HG03196 (cell line): ENCODE measurements at regions not wholly inside any gene's neighbourhood (a gene's known extent, or its start where the extent isn't known, plus 50 kb on each side); places are given as distances from the start of the nearest gene placed in this dataset.

Experiments used
- ATAC-seq: cut with Tn5 transposase; IDR thresholded peaks from one replicate; pipeline ENCODE4 v1.9.1; 2021; ENCODE audit not compliant: unreplicated experiment

DNA sequence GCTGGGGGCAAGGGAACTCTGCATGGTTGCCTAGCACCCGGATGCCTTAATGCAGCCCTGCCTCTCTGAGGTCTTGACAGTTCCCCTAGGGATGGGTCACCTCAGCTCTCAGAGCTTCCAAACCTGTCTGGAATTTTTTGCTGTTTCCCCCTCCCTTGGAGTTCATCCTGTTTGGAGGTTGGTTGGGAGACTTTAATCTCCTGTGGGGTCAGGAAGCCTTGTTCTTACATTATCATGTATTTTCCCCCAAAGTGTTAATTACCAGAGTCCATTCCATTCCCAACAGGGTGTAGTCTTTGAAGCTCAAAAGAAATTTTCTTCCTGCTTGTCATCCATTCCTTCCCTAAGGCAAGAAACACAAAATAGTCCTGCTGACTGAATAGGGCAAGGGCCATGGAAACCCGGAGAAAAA is 150.3 kb upstream of the SPRY4 start:
- no peak for ATAC-seq

DNA sequence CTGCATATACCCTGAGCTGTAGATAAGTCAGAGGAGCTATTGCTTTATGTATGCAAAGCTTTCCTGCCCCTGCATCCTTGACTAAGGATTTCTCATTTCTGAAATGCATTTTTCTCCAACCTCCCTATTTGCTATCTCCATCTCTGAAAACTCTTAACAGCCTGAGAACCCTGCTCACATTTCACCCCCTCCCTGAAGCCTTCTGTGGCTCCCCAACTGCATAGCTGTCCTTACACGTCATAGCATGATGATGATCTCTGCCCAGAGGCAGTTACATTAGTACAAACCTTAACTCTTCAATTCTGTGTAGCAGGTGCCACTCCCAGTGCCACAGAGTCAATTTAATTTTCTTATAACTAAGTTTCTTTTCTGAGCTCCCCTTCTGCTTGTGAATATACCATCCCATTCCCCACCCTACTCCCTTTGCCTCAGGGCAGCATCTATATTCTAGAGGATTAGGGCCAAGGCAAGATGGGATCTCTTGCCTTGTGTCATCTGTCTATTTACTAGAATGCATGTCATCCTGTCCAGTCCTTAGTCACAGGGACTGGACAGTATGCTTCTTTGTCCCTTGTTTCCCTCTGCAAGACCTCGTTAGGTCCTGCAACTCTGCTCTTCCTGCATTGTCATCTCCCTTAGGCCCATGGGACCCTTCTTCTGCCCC is 149.7 kb upstream of the SPRY4 start:
- no peak for ATAC-seq

DNA sequence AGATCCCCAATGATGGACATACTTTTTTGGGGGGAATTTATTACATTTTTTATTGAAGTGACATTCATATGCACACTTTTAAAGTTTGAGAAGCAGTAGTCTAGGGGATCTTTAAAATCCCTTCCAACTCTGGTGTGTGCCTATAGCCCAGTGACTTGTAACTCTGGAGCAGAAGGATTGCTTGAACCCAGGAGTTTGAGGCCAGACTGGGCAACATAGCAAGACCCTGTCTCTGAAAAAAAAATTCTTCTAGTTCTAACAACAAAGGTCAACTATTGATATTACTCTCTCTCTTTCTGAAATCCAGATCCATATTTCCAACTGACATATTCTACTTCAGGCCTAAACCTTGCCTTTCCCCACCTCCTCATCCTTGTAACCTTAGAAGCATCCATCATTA is 148.2 kb upstream of the SPRY4 start:
- ATAC-seq = no peak

DNA sequence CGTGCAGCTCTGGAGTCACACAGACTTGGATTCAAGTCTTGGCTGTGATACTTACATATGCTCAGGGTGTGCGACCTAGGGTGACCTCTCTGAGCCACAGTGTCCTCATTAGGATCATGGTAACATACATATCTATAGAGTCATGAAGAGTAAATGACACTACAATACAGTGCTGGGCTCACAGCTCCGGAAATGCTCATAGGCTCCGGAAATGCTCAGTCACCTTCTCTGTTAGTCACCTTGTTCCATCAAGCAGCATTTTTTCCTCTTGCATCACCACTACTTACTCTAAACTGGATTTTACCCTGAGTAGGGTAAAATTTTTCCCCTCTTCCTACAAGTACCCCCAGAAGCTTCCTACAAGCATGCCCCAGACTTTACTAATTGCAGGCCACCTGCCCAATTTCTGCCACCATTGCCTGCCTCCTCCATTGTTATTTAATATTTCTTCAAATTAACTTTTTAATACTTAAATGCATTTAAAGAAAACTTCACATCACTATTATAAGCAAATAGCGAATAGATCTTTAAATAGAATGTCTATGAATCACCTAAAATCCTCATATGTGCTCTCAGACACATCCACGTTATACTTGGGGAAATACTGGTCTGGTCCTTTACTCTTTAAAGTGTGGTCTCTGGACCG is 147.6 kb upstream of the SPRY4 start:
- no peak for ATAC-seq

DNA sequence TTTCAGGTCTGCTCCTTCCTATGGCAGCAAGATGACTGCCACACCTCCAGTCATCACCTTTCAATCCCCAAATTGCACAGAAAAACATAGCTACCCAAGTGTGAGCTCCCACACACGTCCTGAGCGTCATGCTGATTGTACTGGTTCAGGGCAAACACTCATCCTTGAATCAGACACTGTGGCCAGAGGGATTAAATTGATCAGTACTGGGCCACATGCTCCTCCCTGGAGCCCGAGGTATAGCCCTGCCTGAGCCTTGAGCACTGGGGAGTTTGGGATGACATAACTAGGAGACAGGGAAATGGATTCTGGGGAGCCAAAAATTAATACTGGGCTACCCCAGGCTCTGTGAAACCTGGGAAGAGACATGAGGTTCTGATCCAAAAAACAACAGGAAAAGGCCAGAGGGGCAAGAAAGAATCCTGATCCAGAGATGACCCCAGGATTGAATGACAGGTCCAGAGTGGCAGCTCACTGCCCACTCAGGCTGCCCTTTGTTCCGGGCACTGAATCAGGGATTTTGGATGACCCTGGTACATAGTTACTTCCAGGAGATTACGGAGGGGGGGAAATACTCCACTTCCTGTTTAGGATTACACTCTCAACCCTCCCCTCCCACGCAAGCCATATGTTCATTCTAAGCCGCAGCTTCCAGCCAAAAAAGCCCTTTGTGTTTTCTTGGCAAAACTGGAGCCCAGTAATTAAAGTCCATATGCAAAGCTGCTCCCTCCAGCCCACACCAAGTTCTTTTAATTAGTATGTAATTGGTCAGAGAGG is 141.6 kb upstream of the SPRY4 start:
- ATAC-seq = no peak

DNA sequence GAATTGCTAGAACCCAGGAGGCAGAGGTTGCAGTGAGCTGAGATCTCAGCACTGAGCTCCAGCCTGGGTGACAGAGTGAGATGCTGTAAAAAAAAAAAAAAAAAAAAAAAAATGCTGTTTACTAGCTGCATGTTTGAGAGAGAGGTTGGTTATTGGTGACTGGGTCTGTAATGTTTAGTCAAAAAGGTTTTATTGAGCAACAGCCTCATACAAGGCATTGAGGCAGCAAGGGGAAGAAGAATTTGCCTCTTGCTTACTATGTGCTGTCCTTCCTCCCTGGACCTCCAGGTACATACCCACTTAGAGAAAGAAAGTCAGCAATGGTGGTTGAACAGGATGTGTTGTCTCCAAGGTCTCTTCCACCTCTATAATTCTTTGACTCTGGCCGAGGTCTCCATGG is 140.7 kb upstream of the SPRY4 start:
- no peak for ATAC-seq

DNA sequence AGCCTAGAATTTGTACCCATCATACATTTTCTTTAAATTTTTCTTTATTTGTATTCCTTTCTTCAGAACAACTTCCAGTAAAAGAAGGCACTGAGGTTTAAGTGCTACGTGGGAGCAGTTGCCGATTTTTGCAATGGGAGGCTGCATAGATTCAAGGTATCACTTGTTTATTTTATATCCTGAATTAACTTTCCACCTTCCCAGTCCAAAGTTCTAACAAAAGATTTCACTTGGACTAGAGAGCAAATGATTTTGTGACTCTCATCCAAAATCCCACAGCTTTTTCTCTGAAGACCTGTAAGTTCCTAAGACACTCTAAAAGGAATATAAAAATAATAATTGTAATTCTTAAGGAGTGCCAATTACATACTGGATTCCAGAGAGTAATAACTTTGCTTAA is 139.1 kb upstream of the SPRY4 start:
- ATAC-seq = no peak

DNA sequence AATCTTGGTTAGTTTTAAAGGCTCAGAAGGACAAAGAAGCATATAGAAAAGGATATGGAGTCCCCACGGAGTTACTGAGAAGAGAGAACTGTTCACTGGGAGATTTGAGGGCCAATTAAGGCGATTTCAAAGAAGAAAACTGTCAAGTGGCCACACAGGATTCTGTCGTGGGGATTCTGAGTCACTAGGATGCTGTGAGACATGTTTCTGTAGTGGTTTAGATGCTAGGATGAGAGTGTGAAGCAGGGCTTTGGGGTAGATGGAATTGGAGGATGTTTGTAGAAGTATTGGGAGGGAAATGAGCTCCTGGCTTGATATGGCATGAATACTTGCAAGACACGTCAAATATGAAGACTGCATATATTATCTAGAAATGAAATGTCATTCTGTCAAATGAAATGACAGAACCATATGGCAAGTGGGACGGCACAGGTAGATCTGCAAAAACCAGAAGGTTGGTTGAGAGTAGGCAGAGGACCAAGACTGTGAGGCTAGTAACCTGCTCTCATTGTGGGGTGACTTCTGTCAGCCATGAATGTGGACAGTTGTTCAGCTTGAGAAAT is 136.3 kb upstream of the SPRY4 start:
- no peak for ATAC-seq

DNA sequence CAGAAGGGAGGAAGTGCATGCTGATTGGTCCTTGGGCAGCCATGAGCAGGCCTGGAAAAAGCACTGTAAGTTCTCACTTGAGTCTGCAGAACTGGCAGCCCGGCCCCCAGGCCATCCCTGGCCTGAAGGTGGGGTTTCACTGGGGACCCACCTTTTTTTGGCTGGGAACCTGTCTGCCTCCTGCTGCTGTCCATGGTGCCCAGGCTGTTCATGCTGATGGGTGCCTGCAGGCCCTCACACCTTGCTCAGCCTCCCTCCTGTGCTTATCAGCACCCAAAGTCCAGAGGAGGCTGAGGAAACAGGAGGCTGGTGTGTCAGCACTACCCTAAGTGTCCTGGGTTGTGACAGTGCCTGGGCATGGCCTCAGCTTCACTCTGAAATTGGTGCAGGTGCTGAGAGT is 134.4 kb upstream of the SPRY4 start:
- no peak for ATAC-seq

DNA sequence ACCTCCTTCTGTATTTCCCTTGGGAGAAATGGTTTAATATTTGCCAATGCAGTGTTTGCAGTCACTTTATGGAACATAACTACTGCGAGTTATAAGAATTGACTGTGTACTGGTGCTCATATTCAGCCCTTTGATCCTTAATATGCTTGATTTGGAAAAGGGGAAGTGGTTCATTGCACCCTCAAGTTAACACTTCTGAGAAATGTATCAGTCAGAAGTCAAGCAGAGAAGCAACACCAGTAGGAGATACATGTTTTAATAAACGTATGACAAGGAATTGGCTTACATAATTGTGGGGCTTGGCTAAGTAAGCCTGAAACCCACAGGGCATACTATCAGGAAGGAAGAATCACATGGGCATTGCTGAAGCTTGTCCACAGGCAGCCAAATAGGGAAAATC is 131.0 kb upstream of the SPRY4 start:
- ATAC-seq = no peak

DNA sequence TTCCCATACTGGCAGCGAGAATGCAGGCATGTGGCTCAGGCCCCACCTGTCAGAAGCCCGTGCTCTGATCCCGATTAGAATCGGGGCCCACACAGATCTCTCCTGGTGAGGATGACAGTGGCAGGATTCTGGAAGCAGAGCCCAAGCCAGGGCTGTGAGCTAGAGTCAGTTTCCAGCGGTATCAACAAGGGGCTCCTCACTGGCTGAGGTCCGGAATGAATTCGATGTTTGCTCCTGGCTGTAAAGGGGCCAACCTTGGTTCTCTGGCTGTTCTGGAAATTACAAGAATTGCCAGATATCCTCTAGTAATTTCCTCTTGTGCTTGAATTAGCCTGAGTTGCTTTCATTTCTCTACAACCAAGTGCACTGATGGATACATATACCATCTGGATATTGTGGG is 129.1 kb upstream of the SPRY4 start:
- ATAC-seq = no peak

DNA sequence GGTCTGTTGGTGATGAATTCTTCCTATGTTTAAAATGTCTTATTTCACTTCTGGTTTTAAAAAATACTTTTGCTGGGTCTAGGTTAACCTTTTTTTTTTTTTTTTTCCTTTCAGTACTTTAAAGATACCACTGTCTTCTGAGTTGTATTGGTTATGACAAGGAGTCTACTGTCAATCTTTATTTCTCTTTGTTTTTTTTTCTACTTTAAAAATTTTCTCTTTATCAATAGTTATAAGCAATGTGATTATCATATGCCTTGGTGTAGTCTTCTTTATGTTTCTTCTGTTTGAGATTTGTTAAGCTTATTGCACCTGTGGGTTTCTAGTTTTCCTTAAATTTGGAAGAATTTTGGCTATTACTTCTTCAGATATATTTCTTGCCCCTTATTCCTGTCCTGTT is 125.6 kb upstream of the SPRY4 start:
- ATAC-seq = no peak

DNA sequence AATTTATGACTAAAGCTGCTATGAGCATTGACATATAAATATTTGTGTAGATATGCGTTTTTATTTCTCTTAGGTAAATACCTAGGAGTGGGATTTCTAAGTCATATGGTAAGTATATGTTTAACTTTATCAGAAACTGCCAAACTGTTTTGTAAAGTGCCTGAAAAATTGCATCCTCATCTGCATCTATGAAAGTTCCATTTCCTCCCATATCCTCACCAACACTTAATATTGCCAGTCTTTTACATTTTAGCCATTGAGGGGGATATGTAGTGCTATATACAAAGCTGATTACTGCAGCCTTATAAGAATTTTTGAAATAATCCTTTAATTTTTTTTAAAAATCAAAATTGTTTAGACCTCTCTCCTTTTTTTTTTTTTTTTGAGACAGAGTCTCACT is 123.1 kb upstream of the SPRY4 start:
- no peak for ATAC-seq

DNA sequence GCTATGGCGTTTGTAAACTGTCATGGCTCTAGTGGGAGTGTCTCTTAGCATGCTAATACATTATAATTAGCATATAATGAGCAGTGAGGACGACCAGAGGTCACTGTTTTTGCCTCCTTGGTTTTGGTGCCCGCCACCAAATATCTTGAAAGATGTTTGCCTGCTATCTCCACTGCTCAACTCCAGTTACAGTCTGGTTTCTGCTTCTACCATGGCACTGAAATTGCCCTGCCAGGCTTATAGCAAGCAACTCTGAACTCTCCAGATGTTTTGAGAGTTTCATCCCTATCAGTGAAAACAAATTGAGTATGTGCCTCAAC is 122.1 kb upstream of the SPRY4 start:
- no peak for ATAC-seq

DNA sequence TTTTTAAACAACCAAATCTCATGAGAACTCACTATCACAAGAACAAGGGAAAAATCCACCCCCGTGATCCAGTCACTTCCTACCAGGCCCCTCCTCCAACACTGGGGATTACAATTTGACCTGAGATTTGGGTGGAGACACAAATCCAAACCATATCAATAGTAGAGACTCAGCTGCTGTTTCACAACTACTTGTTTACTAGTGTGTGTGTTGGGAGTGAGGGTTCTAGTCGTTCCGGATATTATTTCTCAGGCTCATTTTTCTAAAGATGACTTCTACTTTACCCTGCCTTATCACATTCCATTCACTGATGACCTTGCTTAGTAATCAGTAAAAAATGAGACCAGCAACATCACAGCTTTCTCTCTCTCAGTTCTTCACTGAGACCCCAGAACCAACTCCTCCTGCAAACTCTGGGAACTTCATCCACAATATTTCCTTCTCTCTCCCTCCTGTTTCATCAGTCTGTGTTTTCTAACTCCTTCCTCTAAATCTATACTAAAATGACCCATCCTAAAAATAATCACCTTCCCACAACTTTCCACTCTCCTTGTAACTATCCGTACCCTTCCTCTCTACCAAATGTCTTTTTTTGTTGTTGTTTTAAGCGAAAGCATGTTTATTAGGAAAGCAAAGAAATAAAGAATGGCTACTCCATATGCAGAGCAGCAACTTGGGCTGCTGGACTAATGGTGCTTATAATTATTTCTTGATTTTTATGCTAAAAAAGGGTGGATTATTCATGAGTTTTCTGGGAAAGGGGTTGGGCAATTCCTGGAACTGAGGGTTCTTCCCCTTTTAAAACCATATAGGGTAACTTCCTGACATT is 121.5 kb upstream of the SPRY4 start:
- no peak for ATAC-seq

DNA sequence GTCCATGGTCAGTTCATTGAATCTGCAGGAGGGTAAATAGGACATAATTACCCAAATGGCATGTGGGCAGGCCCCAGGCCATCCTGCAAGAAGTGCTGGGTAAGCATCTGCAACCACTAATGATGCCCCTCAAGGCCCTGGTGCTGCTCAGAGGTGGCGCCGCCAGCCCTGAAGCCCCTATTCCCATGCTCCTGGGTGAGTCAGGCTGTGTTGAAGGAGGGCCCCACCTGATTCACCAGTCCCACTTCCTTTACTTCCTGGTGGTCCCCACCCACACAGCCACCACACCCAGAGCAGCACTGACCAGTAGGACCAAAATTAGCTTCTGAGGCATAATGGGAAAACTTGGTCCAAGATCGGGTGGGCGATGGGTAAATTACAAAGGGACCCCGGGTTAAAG is 120.4 kb upstream of the SPRY4 start:
- no peak for ATAC-seq

DNA sequence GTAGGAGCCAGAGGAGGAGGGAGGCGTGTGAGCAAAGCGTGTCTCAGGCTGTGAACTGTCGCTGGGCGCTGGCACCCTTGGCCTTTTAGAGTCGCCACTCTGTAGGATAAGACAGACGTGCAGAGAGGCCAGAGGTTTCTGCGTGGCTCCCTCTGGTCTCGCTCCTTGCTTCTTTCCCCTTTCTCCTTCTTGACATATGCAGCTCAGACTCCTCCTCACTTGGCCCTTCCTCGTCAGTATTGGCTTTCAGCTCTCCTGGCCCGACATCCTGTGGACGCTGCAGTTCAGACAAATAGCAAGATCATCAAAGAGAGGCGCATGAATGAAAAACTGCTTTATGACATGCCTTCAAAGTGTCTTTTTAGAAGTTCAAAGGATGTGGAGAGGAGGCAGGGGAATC is 116.8 kb upstream of the SPRY4 start:
- no peak for ATAC-seq

DNA sequence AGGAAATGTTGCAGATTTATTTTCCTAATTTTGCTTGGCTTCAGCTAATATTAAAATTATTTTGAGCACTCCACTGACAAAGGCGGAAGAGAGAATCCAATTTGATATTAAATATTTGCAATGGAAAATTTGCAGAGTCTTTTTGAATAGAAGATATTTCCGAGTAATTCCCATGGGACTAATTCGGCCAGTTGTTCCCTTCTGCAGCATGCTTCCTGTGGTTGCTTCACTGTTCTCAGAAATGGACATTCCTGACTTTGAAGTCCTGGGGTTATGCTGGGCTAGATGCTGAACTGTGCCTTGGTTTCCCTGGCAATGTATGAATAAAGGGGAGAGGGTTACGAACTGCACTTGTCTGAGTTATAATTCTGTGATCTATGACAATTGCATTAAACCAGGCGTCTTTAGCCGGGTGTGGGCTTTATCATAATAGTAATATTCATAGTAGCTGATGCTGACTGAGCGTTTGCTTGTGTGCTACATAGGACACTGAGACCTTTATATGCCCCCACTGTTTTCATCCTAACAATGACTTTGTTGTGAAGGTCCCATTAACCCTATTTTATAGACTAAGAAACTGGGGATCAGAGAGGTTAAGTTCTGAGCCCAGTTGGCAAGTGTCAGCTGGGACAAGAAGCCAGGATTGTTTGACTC is 114.5 kb upstream of the SPRY4 start:
- no peak for ATAC-seq

DNA sequence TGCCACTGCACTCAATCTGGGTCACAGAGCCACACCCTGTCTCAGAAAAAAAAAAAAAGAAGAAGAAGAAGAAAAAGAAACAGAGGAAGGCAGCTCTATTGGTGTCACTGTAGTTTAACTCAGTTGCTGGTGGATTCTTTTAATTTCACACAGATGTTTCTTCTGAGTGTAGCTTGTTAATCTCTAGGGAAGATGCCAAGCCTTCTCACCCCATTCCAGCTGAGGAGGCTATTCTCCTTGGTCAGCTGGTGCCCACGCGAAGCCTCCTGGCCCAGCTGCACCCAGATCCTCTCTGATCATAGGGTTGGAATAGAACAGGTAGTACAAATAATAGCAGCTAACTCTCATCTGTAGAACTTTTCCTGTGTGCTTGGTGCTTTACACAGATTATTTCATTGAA is 113.8 kb upstream of the SPRY4 start:
- ATAC-seq = no peak

DNA sequence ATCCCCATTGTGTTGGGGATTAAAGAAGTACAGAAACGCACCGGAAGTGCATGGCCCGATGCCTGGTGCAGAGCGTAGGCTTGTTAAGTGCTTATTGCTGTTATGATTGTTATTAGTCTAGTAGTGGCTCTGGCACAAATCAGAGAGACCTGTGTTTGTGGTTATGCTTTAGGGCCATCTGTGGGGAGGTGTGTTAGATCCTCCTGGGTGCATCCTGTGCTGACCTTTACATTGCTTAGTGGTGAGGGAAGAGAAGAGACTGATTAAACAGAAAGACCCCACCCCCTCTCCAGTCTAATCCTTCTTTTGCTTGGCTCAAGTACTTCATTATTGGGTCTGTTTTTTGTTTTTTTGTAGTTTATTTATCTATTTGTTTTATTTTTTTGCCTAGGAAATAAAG is 112.7 kb upstream of the SPRY4 start:
- ATAC-seq = no peak
